ENCODE measurements at regions not wholly inside any gene's neighbourhood (a gene's known extent, or its start where the extent isn't known, plus 50 kb on each side); places are given as distances from the start of the nearest gene placed in this dataset.

DNA sequence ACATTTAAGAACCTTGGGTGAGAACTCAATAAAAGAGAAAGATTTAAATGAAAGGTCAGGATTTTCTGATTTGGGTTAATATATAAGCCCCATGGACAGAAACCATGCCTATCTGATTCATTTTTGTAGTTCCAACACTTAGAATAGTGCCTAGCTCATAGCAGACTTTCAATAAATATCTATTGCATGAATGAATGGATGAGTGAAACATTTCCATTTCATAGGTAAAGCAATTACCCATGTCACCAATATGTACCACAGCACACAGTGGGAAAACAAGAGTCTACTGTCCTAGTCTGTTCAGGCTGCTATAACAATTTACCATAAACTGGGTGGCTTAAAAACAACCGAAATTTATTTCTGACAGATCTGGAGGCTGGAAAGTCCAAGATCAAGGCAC is 63.9 kb upstream of the PTPN13 start:
- no peak for DNase-seq

DNA sequence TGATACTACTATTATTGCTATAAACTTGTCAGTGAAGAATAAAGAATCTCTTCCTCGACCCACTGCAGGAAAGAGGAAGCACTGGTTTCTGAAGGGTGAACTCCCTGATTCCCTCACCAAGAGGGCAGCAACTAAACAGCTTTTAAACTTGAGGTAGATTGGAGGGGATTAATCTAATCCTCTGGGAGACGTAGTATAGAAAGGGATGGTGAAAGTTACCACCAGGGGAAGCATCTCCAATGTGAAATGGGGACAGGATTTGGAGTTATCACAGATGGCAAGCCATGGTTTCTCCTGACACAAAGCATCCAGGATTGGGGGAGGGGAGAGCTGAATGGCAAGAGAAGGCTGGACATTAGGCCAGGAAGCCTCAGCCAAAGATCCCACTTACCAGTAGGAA is 62.7 kb upstream of the PTPN13 start:
- no peak for DNase-seq

- DNase-seq, result no peak
These were observed 61.3 kb upstream of the PTPN13 start for GRCh38 chr4:86532851-86533250.

- DNase-seq, result no peak
These were observed 58.0 kb upstream of the PTPN13 start for GRCh38 chr4:86536151-86536550.

DNA sequence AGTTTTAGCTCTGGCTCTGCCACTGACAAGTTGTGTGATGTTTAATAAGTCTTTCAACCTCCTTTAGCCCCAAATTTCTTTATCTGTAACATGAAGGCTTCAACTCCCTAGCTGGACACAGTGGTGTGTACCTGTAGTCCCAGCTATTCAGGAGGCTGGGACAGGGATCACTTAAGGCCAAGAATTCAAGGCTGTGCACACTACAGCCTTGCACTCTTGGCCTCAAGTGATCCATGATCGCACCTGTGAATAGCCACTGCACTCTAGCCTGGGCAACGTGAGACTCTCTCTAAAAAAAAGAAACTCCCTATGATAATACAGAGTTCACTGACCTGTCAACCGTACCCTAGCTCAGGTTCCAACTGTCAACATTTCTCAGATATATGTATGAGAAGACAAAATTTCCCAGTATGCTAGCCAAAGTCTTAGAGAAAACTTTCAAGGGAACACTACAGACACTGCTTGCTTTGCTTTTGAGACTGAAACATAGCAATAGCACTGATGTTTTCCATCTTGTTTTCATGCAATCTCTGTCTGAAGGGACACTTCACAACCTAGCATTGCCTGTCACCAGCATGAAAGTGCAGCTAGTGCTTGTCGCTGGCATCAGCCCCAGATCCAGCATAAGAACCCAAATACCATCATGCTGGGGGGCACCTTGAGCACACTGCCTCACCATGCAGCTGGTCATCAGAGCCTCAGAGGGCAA is 51.6 kb upstream of the PTPN13 start:
- no peak for DNase-seq

DNA sequence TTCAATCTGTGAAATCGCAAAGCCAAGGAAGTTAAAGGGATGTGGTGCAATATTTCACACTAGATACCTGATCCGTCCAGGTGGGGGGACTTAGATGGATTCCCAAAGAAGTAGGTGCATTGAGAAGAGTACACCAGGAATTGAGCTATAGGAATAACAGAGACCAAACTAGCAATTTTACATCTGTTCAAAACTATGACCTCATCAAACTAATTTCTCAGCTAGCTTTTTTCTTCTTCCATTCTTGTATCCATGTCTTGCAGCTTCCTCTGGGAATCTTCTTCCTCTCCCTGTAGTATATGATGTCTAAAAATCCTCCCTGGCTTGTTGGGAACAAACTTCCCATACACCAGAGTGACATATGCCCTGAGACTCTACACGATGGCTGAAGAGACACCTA is 51.0 kb upstream of the PTPN13 start:
- DNase-seq, result no peak

GRCh38 chr4:86543560-86544309 is 50.4 kb upstream of the PTPN13 start:
- DNase-seq, result no peak

GRCh38 chr4:86544310-86544966 is 49.7 kb upstream of the PTPN13 start:
- no peak for DNase-seq

Data from NCI-H2029 (cell line).